ENCODE measurements at regions not wholly inside any gene's neighbourhood (a gene's known extent, or its start where the extent isn't known, plus 50 kb on each side); places are given as distances from the start of the nearest gene placed in this dataset.
"Not testable (repeated sequence)": the region's sequence is repeated elsewhere in the genome, so short reads cannot be mapped to it uniquely, and the experiment has no call there.

DNA sequence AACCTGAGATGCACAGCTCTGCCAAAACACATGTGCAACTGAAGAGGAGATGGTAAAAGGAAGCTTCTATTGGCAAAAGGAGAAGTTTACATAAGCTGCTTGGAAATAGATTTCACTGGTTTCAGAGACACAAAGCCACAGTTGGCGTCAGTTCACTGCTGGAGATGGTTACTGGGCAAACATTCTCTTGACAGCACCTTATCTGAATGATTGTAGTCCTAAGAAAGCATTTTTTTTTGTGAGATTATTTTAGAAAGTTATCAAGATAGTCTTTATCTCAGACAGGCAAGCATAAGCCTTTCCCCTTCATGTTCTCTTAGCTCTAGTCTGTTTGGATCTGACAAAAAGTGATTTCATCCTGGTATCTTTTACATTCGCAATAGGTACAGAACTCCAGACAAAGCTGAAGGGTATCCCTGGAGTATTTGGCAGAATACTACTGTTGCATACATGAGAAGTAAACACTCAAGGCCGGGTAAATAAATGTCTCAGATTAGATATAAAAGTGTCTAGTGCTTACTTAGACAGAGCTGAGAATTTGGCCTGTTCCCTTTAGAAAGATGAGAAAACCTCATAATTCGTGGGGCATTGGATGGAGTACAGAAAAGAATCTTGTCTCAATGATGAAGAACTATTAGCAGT lies 1668.0 kb upstream of the NUDT12 start:
- DNase-seq: no peak

DNA sequence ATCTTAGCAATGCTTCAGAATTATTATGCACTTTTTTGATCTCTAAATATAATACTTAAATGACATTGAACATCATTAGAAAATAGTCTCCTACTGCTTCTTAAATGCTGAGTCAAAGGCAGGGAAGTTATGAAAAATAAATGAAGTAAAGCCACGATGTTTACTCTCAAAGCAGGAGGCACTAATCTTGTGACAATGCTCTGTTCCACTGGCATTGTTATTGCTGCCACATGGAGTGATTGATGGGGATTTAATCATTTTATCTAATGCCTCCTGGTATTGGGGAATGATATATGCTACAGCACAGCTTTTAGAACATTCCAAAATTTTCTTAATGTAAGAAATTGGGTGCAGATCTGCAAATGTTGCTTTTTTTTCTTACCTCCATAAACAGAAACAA lies 1655.4 kb upstream of the NUDT12 start:
- DNase-seq: no peak

DNA sequence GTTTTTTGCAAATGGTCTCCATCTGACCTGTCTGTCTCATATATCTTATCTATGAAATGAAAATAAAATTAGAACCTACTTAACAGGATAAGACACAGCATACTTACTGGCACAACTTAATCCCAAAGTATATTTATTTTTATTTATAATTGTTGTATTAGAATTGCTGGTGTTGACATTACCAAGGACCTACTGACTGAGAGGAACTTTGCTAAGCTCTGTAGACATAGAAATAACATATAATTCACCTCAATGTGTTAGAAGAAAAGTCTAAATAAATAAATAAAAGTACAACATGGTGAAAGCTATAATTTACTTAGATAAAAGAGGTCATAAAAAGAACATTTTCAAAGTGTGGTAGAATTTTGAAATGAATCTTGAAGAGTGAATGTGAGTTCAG lies 1650.5 kb upstream of the NUDT12 start:
- no peak for DNase-seq

DNA sequence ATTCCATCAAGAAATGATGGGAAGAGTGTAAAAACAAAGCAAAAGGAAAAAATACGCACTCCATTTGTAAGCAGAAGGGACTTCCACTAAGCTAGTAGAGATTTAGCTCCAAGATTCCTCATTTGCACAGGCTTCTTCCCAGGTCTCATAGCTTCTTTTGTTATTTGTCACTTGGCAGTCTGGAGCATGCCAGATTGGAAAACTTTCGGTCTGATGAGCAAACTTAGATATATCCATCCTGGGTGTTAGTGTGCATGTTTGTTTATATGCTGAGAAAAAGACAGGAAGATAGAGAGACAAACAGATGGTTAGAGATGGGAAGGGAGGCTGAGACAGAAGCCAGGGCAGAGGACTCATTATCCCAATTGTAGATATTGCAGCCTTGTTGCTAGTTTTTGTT lies 1644.5 kb upstream of the NUDT12 start:
- DNase-seq: no peak

DNA sequence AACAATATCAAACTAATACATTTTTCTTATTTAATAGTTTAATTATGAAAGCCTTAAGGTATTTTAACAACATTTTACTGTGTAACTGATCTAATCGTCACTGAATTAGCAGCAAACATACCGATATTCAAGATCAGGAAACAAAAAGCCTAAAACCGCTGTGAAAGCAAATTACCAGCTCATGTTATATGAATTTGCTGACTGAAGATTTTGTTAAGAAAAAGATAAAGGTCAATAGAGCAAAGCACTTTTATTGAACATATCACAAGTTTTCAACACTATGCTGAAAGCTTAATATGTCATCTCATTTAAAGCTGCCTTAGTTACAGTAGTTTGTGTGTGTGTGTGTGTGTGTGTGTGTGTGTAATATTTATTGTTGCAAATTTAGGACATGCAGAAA lies 1634.9 kb upstream of the NUDT12 start:
- DNase-seq: no peak

DNA sequence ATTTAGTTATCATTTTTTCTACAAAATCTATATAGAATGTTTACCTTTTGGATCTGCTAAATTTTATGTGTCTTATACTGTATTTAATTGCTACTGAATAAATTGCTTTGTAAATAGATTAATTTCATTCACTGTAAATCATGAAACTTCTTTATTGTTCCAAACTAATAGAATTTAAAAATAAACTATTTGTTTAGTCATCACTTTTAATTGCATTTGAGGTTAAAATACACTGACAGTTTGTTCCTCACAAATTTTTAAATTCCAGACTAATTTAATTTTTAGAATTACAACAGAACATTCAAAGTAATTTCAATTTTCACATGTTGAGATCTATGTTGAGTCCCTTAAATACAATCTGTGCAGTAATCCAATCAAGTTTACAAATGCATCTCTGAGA lies 1633.2 kb upstream of the NUDT12 start:
- DNase-seq: no peak

DNA sequence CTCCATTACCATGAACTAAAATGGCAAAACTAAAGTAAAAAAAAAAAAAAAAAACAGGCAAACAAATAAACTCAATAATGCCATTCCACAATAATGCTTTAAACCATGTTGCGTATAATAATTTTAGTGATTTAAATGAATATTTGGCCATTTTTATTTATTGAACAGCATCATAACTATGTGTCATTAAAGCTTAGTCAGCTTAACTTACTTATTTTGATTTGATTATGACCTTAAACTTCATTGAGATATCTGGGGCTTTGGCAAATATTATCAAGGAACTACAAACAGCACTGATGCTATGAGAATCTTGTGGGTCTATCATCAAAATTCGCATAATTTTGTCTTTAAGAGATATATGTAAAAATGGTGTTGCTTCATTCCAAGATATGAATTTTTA lies 1610.3 kb upstream of the NUDT12 start:
- DNase-seq: no peak

DNA sequence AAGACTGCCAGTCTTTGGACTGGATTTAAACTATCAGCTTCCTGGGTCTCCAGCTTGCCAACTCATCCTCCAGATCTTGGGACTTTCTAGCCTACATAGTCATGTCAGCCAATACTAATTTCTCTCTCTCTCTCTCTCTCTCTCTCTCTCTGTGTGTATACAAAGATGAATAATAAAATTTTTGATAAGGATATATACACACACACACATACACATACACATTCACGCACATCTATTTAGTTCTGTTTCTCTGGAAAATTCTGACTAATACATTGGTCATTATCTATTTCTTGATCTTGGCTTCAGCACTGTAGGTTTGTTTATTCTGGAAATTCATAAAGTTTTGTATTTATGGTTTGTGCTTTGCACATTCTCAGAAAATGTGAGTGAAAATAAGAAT lies 1606.2 kb upstream of the NUDT12 start:
- no peak for DNase-seq

DNA sequence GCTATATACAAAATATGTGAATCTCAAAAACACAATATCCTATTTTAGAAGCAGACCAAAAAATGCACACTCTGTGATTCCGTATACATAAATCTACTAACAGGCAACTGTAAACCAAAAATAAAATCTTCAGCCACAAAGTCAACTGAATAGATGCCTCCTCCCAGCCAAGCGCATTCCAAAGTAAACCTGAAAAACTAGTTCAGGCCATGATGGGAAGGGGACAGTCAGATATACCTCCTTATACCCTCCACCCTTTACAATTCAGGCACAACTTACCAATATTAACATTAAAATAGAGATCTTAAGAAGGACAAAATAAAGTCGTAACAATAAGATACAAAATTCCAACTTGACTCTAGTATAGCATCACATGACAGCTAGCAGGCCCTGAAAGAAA lies 1604.5 kb upstream of the NUDT12 start:
- DNase-seq: no peak

DNA sequence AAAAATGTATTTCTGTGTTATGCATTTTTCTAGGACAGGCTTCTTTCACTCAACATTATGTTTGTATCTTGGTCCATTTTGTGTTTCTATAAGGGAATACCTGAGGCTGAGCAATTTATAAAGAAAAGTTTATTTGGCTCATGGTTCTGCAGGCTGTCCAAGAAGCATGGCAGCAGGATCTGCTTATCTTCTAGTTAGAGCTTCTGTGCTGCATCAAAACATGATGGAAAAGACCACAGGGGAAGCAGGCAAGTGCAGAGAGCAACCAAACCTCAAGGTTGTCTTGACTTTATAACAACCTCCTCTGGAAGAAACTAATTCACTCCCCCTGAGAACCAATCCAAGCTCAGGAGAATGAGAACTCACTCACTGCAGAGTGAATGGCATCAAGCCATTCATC lies 1601.0 kb upstream of the NUDT12 start:
- DNase-seq: no peak

DNA sequence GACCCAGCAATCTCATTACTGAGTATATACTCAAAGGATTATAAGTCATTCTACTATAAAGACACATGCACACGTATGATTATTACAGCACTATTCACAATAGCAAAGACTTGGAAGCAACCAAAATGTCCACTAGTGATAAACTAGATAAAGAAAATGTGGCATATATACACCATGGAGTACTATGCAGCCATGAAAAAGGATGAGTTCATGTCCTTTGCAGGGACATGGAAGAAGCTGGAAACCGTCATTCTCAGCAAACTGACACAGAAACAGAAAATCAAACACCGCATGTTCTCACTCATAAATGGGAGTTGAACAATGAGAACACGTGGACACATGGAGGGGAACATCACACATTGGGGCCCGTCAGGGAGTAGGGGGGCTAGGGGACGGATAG lies 1600.0 kb upstream of the NUDT12 start:
- not testable (repeated sequence) for DNase-seq

DNA sequence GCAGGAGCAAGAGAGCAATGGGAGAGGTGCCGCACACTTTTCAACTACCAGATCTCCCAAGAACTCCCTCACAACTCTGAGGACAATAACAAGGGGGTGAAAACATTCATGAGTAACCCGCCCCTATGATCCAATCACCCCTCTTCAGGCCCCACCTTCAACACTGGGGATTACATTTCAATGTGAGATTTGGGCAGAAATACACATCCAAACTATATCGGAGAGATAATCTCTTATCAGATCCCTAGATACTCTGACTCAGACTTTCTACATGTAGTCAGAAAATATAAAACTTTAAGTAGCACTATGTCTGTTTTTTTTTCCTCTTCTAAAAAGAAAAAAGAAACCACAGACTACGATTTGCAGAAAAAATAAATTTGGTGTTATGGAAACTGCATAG lies 1595.9 kb upstream of the NUDT12 start:
- no peak for DNase-seq

DNA sequence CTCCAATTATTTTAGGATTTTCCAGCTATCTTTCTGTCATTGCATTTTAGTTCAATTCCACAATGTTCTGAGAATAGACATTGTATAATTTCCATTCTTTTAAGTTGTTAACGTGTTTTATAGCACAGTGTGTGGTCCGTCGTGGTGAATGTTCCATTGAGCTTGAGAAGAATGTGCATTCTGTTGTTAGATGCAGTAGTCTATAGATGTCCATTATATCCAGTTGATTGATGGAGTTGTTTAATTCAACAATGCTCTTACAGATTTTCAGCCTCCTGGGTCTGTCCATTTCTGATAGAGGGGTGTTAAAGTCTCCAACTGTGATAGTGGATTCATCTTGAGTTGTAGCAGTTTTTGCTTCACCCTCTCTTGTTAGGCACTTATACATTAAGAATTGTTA lies 1587.7 kb upstream of the NUDT12 start:
- no peak for DNase-seq

DNA sequence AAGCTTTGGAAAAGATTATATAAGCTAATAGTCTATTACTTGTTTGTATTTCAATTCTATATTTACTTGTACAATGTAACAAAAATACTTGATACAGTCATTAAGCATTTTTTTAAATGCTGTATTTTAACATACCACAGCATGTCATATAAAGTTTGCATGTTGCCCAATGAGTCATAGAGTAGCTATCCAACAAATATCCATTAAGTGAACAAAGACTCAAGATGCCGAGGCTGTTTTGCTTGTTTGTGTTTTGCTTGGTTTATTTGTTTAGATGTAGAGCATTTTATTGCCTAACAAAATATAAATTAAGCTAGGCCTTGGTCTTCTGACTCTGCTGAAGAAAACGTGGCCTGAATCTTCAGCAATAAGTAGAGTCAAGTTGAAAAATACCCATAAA lies 1584.3 kb upstream of the NUDT12 start:
- DNase-seq: no peak

DNA sequence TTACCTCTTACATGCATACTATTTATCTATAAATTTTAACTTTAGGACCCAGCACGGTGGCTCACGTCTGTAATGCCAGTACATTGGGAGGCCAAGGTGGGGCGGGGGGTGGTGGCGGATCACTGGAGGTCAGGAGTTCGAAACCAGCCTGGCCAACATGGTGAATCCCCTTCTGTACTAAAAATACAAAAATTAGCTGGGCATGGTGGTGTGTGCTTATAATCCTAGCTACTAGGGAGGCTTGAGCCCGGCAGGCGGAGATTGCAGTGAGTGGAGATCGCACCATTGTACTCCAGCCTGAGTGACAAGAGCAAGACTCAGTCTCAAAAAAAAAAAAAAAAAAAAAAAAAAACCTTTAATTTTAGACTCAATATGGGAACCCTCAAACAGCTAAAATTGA lies 1582.6 kb upstream of the NUDT12 start:
- DNase-seq: no peak

DNA sequence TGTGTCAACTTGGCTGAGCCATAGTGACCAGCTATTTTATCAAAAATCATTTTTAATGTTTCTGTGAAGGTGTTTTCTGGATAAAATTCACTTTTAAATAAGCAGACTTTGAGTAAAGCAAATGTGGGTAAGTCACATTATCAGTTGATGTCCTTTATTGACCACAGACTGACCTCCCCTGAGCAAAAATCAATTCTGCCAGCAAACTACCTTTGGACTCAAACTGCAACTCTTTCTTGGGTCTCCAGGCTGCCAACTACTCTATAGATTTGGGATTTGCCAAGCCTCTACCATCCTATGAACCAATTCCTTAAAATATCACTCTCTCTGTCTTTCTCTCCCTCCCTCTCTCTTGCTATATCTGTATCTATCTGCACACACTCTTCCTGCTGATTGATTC lies 1571.7 kb upstream of the NUDT12 start:
- no peak for DNase-seq

DNA sequence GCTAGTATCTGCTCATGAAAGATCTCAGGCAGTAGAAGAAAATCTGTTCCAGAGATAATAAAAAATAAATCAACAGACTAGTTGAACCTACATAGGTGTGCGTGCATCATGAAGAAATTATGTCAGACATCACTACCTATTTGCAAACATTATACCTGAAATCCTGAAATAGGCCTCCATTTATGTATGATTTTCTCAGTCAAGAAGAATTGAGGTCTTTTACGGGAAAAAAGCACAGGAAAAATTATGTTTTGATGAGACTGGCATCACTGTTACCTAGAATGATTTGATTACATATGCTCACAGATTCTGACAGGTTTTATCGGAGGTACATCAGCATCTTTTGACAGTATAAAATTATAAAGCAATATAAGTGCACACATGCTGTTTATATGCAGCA lies 1570.5 kb upstream of the NUDT12 start:
- no peak for DNase-seq

DNA sequence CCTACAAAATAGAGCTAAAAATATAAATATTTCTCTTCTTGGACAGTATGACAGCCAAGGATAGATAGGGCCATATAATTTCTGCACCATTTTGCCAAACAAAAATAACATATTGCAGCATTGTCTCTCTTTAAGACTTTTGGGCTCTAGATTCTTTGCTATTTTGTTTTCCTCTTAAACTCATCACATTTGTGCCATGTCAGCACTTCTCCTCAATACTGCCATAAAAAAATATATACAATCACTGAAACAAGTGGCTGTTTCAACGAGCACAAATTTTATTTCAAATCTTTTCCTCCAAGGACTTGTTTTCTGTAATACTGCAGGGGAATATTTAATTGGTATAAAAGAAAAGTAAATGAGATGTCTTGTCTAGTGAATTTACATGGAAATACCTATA lies 1570.0 kb upstream of the NUDT12 start:
- DNase-seq: no peak

DNA sequence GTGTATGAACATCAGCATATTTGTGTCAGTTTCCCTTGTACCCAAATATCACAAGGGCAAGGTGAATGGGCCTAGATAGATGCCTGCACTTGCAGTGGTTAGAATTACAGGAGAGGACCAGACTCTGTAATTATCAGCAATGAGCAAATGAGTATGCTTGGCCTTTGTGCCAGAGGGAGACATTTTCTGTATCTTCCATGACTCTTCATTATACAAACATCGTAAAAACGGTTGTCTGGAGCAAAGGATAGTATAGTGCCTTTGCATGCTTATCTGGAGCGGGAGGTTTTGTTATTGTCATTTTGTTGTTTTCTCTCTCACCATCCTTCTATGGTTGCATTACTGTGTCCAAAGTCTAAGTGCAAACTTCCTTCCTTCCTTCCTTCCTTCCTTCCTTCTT lies 1568.5 kb upstream of the NUDT12 start:
- no peak for DNase-seq

DNA sequence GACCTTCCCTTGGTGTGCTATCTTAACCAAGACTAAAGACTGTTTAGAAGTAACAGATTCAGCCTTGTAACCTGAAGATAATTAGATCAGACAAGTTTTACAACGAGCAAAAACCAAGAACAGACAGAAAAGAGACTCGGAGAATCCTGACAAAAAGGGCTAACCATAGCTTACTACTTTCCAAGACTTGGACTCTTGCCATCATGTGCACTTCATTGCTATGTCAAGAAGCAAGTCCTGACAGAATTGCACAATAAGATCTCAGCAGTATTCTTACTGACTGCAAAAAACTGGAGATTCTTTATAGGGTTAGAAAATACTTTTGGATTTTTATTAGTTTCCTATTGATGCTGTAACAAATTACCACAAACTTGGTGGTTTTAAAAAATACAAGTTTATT lies 1539.0 kb upstream of the NUDT12 start:
- DNase-seq: no peak

DNA sequence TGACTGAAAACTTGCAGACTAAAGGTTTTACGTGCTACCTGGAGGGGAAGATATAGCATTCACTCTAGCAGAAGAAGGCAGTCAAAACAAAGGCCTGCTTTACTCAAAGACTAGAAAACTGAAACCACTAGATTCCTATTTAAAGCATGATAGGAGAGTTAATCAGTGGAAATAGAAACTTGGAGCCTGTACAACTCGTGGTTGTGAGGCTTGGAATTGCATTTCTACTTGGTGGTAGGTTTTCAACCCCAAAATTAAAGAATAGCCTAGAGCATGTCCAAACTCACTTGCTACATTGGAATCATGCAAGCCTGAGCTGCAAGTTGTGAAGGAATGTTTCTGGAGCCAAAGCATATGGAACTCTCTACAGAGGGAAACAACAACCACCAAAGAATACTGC lies 1526.4 kb upstream of the NUDT12 start:
- DNase-seq: no peak

DNA sequence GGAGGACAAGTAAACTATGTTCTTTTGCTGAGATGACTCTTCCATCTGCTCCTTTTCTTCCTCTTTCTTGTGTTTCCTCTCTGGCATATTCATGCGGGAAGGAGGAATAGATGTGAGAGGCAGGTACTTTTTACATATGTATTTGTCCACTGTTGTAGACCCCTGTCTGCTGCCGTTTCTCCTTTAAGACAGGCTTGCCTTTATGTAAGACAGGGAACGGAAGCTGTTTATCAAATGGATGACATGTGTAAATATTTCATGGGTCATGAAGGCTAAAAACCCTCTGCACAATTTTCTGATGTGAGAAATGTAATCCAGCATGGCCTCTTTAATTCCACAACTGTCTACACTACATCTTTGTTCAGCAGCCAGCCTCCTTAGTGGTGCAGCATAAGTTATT lies 1525.5 kb upstream of the NUDT12 start:
- no peak for DNase-seq

DNA sequence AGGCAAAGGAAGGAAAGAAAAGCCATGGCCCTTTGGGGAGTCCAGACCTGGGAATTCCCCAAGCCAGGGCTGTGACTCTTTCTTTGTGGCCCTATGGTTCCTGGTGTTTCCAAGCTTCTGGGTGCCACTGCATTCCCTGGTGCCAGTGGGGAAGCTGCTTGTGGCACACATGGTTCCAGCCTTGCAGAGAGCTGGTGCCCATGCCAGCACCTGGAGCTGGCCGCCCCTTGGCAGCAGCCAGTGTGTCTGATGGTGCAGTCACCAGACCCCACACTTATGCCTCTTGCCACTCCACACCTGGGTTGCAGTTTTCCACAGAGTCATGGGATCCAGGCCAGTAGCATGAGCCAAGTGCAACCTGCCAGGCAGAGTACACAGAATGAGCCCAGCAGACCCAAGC lies 1495.3 kb upstream of the NUDT12 start:
- no peak for DNase-seq

DNA sequence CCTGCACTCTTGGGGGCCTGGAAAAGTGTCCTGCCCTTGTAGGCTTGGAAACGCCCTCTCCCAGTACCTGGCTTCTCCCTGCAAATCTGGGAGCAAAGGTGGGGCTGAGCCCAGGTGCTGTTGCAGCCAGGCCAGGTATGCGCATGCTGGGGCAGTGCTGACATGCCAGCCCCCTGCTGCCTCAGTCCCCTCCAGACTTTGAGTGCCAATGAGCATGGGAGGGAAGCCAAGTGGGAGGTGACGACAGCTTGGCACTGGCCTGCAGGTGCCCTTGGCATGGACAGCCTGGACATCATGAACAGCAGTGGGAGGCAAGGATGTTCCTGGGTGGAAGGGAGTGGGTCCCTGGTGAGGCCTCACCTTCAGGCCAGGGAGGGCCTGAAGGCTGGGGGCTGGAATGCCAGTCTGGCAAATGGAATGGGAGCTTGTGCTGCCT lies 1494.4 kb upstream of the NUDT12 start:
- no peak for DNase-seq

DNA sequence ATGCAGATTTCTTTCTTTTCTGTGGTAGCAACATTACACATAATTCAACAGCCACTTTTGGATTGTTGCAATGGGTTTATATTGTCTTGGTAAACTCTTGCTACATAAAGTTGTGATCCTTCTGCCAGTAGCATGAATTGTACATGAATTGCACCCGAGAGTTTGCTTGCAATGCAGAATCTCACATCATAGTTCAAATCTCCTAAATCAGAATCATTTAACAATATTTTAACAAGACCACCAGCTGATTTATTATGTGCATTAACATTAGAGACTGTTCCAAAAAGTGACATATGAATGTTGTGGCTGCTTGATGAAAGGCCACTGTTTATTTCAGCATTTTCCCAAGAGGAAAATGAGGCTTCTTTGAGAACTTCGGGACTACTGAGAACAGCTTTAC lies 1491.8 kb upstream of the NUDT12 start:
- no peak for DNase-seq

DNA sequence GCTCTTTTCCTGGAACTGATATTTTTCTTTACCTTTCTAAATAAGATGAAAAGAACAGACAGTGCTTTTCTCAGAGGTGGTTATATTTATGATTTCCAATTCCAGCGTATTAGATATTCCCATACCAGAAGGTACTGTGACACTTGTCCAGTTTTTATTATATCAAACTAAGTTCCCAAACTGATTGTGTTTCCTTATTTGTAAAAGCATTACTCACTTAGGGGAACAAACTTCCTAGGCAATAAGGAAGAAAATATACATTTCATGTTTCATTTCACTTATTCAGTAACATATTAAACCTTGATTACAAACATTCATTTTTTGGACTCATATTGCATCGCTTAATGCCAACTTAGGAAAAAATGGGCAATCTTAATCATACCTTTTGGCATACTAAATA lies 1480.0 kb upstream of the NUDT12 start:
- DNase-seq: no peak

Measured in NCI-H187 treated with DMSO at 0.1 percent for 48 hours (cell line).